GM12865 (cell line): ENCODE measurements at regions not wholly inside any gene's neighbourhood (a gene's known extent, or its start where the extent isn't known, plus 50 kb on each side); places are given as distances from the start of the nearest gene placed in this dataset.
"Not testable (repeated sequence)": the region's sequence is repeated elsewhere in the genome, so short reads cannot be mapped to it uniquely, and the experiment has no call there.

Source experiments
- DNase-seq: peaks from one replicate; pipeline ENCODE4 v3.0.0; 2010; ENCODE audit warnings: low read depth
- H3K4me3 ChIP-seq: 2 replicates; pipeline ENCODE4 v1.5.1; 2011; ENCODE audit warnings: mild to moderate bottlenecking, low read depth, low read length, control low read depth
- TF ChIP-seq, protein P1 (sequence below): IDR thresholded peaks from 2 replicates; pipeline ENCODE4 v1.5.1; 2011; ENCODE audit warnings: low read length, control low read depth, low read depth, inconsistent platforms; ENCODE audit not compliant: insufficient read depth; ENCODE audit errors: missing control alignments

DNA sequence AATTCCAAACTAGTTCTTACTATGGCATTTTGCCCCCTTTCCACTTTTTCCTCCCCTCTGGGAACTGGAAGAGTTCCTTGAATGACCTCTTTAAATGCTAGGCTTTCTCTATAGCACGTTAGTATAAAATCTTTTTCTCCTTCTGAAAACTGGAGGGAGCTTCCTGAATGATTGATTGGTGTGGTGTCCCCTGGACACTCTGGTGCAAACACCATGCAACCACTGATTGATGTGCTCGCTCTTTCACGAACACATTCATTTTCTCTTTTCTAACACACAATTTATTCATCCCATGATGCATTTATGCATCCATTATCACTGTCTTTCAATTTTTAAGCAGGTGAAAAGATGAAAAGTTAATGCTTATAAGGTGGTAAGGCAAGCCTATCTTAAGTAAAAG is 159.1 kb upstream of the NANOGP8 start:
- TF ChIP-seq, protein P1, sequence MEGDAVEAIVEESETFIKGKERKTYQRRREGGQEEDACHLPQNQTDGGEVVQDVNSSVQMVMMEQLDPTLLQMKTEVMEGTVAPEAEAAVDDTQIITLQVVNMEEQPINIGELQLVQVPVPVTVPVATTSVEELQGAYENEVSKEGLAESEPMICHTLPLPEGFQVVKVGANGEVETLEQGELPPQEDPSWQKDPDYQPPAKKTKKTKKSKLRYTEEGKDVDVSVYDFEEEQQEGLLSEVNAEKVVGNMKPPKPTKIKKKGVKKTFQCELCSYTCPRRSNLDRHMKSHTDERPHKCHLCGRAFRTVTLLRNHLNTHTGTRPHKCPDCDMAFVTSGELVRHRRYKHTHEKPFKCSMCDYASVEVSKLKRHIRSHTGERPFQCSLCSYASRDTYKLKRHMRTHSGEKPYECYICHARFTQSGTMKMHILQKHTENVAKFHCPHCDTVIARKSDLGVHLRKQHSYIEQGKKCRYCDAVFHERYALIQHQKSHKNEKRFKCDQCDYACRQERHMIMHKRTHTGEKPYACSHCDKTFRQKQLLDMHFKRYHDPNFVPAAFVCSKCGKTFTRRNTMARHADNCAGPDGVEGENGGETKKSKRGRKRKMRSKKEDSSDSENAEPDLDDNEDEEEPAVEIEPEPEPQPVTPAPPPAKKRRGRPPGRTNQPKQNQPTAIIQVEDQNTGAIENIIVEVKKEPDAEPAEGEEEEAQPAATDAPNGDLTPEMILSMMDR = no peak
- no peak for DNase-seq
- no peak overlapping the region for H3K4me3 ChIP-seq

DNA sequence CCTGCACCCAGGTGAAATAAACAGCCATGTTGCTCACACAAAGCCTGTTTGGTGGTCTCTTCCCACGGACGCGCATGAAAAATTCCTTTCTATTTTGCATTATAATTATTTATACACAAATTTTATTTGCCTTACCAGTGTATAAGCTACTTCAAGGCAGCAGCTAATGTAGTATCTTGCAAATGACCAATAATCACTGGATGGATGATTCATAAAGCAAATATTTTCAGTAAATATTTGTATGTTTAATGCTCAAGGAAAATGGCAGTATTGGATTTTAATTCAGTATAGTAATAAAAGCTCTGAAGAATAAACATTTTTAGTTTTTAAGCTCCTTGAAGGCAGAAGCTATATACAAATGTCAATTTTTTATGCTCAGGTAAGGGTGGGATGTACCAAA is 158.7 kb upstream of the NANOGP8 start:
- H3K4me3 ChIP-seq = no peak overlapping the region
- TF ChIP-seq, protein P1 = no peak
- DNase-seq = no peak

DNA sequence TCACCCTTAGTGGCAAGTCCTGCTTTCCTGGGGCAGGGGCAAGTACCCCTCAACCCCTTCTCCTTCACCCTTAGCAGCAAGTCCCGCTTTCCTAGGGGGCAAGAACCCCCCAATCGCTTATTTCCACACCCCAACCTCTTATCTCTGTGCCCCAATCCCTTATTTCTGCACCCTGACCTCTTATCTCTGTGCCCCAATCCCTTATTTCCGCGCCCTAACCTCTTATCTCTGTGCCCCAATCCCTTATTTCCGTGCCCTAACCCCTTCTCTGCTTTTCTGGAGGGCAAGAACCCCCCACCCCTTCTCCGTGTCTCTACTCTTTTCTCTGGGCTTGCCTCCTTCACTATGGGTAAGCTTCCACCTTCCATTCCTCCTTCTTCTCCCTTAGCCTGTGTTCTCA is 154.6 kb upstream of the NANOGP8 start:
- not testable (repeated sequence) for H3K4me3 ChIP-seq, DNase-seq

DNA sequence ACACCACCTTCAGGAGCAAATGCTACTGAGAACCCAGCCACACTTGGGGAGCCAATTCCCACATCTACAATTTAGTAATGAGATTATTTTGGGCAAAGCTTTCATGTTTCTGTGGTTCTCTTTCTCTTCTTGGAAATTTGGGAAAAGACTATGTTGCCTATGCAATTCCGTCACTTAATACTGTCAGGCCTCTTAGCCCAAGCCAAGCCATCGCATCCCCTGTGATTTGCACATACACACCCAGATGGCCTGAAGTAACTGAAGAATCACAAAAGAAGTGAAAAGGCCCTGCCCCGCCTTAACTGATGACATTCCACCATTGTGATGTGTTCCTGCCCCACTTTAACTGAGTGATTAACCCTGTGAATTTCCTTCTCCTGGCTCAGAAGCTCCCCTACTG is 153.4 kb upstream of the NANOGP8 start:
- H3K4me3 ChIP-seq, DNase-seq: not testable (repeated sequence)

DNA sequence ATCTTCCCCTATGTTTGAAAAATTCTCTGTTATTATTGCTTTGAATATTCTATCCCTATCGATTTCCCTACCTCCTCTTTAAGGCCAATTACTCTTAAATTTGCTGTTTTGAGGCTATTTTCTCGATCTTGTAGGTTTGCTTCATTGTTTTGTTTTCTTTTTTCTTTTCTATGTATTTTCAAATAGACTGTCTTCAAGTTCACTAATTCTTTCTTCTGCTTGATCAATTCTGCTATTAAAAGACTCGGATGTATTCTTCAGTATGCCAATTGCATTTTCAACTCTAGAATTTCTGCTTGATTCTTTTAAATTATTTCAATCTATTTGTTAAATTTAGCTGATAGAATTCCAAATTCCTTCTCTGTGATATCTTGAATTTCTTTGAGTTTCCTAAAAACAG is 144.0 kb upstream of the NANOGP8 start:
- TF ChIP-seq, protein P1 = no peak
- DNase-seq = no peak
- no peak overlapping the region for H3K4me3 ChIP-seq

DNA sequence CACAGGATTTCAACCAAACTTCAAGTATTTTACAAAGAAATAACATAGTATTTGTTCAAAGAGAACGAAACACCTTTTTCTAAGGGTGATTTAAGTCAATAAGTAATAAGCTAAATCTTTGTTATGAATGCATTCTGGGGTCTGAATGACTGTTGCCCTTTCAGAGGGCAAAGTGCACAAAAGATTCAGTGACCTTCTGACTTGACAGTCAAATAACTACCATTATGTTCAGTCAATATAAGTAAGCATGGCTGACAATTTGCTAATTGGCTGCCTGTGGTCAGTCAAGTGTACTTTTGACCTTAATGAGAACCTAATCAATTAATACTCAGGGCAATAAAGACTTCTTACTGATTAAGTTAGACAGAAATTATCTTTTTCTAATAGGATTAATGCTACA is 133.1 kb upstream of the NANOGP8 start:
- no peak overlapping the region for H3K4me3 ChIP-seq
- DNase-seq = no peak
- TF ChIP-seq, protein P1 = no peak

DNA sequence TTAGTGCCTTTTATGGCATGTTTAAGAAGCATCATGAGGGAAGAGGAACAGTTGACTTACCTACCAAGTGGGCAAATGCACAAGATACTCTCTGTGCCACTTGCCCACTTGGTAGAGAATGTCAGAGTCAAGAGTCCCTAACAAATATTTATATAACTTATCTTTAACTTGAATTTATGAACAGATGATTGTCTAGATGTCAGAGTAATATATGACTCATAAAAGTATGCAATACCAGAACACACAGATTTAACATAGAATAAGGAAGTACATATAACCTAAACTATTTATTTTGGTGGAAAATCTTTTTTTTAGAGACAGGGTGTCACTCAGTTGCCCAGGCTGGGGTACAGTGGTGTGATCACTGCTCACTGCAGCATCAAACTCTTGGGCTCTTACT is 130.0 kb upstream of the NANOGP8 start:
- no peak overlapping the region for H3K4me3 ChIP-seq
- DNase-seq = no peak
- TF ChIP-seq, protein P1 = no peak

DNA sequence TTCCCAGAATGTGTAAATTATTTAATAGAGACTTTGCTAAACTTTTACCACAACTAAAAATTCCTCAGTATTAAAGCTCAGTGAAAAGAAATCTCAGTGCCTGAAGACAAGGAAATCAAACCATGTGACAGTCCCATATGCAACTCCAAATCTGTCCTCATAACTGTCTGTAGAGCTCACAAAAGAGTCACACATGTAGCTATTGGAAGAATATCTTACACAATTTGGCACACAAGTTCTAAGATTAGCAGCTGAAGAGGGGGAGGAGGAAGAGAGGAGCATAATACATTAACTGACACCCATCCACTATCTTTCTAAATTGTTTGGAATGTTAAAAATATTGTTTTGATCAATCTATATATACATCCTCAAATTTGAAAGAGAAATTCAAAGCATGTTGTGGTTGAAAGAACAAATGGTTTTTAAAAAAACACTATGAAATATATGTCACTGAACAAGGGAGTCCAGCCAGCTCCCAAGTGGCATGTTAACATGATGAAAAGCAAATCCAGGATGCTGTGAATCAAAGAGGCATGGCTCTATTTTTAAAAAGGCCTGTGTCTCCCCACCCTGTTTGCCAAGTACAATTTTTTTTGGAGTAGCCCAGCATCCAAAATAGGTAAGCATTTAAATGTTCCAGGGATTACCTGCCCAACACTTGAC is 126.3 kb upstream of the NANOGP8 start:
- TF ChIP-seq, protein P1 = no peak

More for the DNA sequence above, 126.3 kb upstream of the NANOGP8 start:
- H3K4me3 ChIP-seq = no peak overlapping the region
- DNase-seq = no peak
